Prostate gland (tissue), 2 donors: ENCODE measurements at regions not wholly inside any gene's neighbourhood (a gene's known extent, or its start where the extent isn't known, plus 50 kb on each side); places are given as distances from the start of the nearest gene placed in this dataset.

Experiments used
- CTCF ChIP-seq, 4 experiments: fragments of 200-600 bp in 2 of 4; fragments of 450-650 bp in 2 of 4; sonication (generic) in 2 of 4; IDR thresholded peaks; 1 replicate in 3 of 4; 2 replicates in 1 of 4; pipeline ENCODE4 v1.5.1; 2016 to 2019; ENCODE audit warnings: antibody characterized with exemption in 4 of 4, mild to moderate bottlenecking in 2 of 4, moderate library complexity in 2 of 4
- POLR2A ChIP-seq: fragments of 450-650 bp; IDR thresholded peaks from one replicate; pipeline ENCODE4 v1.6.1; 2016; ENCODE audit warnings: antibody characterized with exemption, mild to moderate bottlenecking
- POLR2AphosphoS5 ChIP-seq: sonication (generic); formaldehyde crosslinking; IDR thresholded peaks from one replicate; pipeline ENCODE4 v1.6.1; 2017; ENCODE audit warnings: antibody characterized with exemption

GRCh38 chr17:11049539-11049938 lies 191.5 kb upstream of the SHISA6 start:
- TF ChIP-seq POLR2AphosphoS5 (no peak), CTCF (IDR thresholded peaks at IDR 0.05) (no peak), POLR2A (no peak)
